ENCODE measurements at regions not wholly inside any gene's neighbourhood (a gene's known extent, or its start where the extent isn't known, plus 50 kb on each side); places are given as distances from the start of the nearest gene placed in this dataset.

DNA sequence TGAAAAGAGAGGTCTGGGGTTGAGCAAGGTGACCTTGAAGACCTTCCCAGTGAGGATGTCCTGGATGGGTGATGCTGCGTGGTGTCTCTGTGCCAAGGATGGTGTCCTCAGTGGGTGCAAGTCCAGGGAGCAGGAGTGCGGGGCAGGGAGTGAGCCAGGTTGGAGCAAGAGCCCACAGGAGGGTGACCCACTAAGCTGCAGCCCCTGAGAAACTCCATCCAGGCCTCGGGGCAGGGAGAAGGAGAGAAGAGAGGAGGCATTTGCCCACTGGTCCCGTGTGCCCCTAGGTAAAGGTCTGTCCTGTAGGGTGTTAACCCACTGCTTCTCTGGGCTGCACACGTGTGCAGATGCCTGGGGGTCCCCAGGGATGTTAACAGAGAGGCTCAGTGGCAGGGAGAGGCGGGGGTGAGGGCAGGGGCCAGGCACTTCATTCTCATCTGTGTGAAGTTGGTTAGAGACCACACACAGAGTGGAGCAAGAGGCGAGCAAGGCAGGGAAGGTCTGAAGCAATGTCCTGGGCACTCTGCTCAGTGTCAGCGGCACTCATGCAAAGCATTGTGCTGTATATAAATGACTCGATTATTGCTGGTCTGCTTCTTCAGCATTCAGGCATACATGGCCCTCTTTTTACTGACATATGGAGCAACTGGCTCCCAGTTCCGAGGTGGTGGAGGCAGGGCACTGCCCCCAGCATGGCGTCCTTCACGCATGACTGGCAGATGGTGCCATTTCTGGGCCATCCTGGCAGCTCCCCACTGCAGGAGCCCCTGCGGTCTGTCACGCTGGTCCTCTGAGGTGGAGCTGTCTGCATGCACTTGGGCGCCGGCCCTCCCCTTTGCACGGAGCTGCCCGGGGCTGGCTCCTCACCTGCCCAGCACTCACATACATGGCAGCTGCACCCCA is 117.2 kb upstream of the HS6ST1 start:
- H3K9me3 ChIP-seq (ENCODE audit: control insufficient read depth, low read length), result no peaks in the 10 kb centered on the region
- H3K36me3 ChIP-seq (ENCODE audit: control insufficient read depth, insufficient read depth, low read length), result no peaks in the 10 kb centered on the region
- H3K4me2 ChIP-seq (ENCODE audit: low read length), result no peak overlapping the region
- H3K79me2 ChIP-seq, result no peaks in the 10 kb centered on the region
- H3K4me3 ChIP-seq (ENCODE audit: low read depth, low read length), result no peak overlapping the region
- TF ChIP-seq, protein P1, sequence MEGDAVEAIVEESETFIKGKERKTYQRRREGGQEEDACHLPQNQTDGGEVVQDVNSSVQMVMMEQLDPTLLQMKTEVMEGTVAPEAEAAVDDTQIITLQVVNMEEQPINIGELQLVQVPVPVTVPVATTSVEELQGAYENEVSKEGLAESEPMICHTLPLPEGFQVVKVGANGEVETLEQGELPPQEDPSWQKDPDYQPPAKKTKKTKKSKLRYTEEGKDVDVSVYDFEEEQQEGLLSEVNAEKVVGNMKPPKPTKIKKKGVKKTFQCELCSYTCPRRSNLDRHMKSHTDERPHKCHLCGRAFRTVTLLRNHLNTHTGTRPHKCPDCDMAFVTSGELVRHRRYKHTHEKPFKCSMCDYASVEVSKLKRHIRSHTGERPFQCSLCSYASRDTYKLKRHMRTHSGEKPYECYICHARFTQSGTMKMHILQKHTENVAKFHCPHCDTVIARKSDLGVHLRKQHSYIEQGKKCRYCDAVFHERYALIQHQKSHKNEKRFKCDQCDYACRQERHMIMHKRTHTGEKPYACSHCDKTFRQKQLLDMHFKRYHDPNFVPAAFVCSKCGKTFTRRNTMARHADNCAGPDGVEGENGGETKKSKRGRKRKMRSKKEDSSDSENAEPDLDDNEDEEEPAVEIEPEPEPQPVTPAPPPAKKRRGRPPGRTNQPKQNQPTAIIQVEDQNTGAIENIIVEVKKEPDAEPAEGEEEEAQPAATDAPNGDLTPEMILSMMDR (IDR thresholded peaks at IDR 0.05), result no peak
- no peaks in the 10 kb centered on the region for H3K27me3 ChIP-seq (ENCODE audit: control insufficient read depth, insufficient read depth, low read length)
- no peak overlapping the region for H3K27ac ChIP-seq
- no peak overlapping the region for H2AFZ ChIP-seq
- H3K9ac ChIP-seq, result no peak overlapping the region
- H3K4me1 ChIP-seq, result no peaks in the 10 kb centered on the region

DNA sequence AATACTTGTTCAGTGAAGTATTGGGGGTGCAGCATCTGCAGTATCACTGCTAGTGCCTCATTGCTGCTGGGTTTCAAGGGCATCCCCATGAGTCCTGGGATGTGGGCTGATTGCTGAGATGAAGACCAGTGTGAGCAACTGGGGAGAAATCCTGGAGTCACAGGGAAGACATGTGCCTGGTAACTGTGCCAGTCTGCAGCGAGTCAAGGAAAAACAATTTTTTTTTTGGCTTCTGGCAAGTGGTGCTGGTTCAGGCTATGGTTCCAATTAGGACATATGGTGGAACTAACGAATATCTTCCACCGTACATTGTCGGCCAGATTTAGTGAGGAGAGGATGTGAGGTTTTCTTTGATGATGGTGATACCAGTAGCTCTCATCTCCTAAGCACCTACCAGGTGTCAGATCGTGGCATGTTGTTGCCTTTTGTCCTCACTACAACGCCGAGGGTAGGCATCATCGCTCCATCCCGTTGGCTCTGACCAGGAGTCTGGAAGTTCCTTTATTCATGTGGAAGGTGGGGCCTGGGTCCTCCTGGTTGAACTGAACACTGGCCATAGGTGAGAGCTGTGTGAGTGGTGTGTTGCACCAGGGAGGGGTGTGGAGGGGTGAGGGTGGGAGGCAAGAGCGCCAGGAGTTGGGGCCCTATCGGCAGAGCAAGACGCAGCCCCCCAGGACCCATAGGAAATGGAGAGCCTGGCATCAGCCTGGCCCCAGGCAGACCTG is 118.0 kb upstream of the HS6ST1 start:
- Histone ChIP-seq H3K4me1 (no peaks in the 10 kb centered on the region), H3K27ac (no peak overlapping the region)
- TF ChIP-seq, protein P1 (IDR thresholded peaks at IDR 0.05), result no peak

DNA sequence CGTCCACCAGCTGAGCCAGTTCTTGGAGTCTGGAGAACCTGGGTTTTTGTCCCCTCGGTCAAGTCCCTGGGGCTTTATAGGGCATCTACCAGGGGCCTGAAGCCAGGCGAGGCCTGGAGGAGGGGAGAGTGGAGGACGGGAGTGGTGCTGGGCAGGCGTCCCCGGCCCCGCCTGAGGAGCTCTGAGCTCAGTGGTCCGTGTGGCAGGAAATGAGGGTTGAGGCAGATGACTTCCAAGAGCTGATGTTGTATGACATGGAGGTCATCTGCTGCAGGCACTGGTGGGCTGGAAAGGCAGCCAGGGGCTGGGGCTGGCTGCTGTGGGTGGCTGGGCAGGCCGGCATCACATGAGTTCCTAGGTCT is 118.5 kb upstream of the HS6ST1 start:
- no peak overlapping the region for H3K4me3 ChIP-seq (ENCODE audit: low read depth, low read length)
- no peaks in the 10 kb centered on the region for H3K9me3 ChIP-seq (ENCODE audit: control insufficient read depth, low read length)
- H3K36me3 ChIP-seq (ENCODE audit: control insufficient read depth, insufficient read depth, low read length), result no peaks in the 10 kb centered on the region
- no peaks in the 10 kb centered on the region for H3K79me2 ChIP-seq
- no peak overlapping the region for H3K9ac ChIP-seq
- no peaks in the 10 kb centered on the region for H3K27me3 ChIP-seq (ENCODE audit: control insufficient read depth, insufficient read depth, low read length)
- no peaks in the 10 kb centered on the region for H3K4me1 ChIP-seq
- H3K4me2 ChIP-seq (ENCODE audit: low read length), result no peak overlapping the region
- TF ChIP-seq, protein P1 (IDR thresholded peaks at IDR 0.05), result no peak
- no peak overlapping the region for H3K27ac ChIP-seq
- no peak overlapping the region for H2AFZ ChIP-seq

More for the DNA sequence above, 118.0 kb upstream of the HS6ST1 start:
- Histone ChIP-seq H2AFZ (no peak overlapping the region), H3K9ac (no peak overlapping the region), H3K9me3 (ENCODE audit: control insufficient read depth, low read length) (no peaks in the 10 kb centered on the region), H3K4me3 (ENCODE audit: low read depth, low read length) (no peak overlapping the region), H3K4me2 (ENCODE audit: low read length) (no peak overlapping the region), H3K79me2 (no peaks in the 10 kb centered on the region), H3K36me3 (ENCODE audit: control insufficient read depth, insufficient read depth, low read length) (no peaks in the 10 kb centered on the region), H3K27me3 (ENCODE audit: control insufficient read depth, insufficient read depth, low read length) (no peaks in the 10 kb centered on the region)

DNA sequence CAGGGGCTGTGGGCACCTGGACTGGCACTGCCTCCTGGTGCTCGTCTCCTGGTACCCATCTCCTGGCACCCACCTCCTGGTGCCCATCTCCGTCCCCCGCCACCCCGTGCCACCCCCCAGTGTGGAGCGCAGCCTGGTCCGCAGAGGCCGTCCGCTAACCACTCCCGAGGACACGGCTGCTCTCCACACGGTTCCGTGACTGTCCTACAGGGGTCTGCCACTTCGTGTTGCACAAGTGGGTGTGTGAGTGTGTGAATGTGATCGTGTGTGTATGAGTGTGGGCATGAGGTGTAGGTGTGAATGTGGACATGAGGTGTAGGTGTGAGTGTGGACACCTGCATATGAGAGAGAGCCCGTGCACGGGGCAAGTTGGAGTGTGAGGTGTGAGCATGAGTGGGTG is 119.4 kb upstream of the HS6ST1 start:
- no peaks in the 10 kb centered on the region for H3K9me3 ChIP-seq (ENCODE audit: control insufficient read depth, low read length)
- H3K9ac ChIP-seq, result no peak overlapping the region
- no peak overlapping the region for H3K4me3 ChIP-seq (ENCODE audit: low read depth, low read length)
- H3K4me1 ChIP-seq, result no peaks in the 10 kb centered on the region
- no peak overlapping the region for H2AFZ ChIP-seq
- TF ChIP-seq, protein P1 (IDR thresholded peaks at IDR 0.05), result no peak
- no peaks in the 10 kb centered on the region for H3K27me3 ChIP-seq (ENCODE audit: control insufficient read depth, insufficient read depth, low read length)
- H3K36me3 ChIP-seq (ENCODE audit: control insufficient read depth, insufficient read depth, low read length), result no peaks in the 10 kb centered on the region
- H3K79me2 ChIP-seq, result no peaks in the 10 kb centered on the region
- no peak overlapping the region for H3K27ac ChIP-seq
- no peak overlapping the region for H3K4me2 ChIP-seq (ENCODE audit: low read length)

Data from parathyroid adenoma (tissue), 2 donors.